ENCODE measurements at regions not wholly inside any gene's neighbourhood (a gene's known extent, or its start where the extent isn't known, plus 50 kb on each side); places are given as distances from the start of the nearest gene placed in this dataset.

DNA sequence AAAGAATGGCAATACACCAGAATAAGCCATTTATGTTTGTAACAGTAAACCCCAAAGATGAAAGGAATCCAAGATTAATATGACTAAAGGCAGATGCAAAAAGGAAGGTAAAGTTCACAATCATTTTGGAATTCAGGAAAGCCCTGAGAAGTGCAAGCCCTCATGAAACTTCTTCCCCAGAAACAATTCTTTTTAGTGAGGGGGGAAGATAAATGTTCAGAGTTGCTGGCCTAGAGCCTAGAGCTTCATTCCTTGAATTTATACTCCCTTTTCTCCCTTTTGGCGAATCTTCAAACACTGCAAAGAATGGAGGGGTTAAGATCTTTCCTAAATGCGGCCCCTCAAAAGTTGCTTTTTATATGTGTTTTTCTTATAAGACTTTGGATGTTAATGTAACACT, 368.8 kb downstream of the MEIS1 start:
- DNase-seq (ENCODE audit: low read depth, low spot score): no peak
- H3K9ac ChIP-seq (ENCODE audit: control insufficient read depth, insufficient read depth, low read length): no peak overlapping the region
- H3K4me3 ChIP-seq: no peak overlapping the region
- H4K20me1 ChIP-seq (ENCODE audit: control insufficient read depth, insufficient read depth): no peaks in the 10 kb centered on the region
- TF ChIP-seq HDAC6 (IDR thresholded peaks at IDR 0.05; ENCODE audit: unreplicated experiment) (no peak), CHD2 (IDR thresholded peaks at IDR 0.05; ENCODE audit: borderline replicate concordance, low read depth, low read length) (no peak), MYC (IDR thresholded peaks at IDR 0.05; ENCODE audit: insufficient read depth, insufficient read length, insufficient replicate concordance, low read length, severe bottlenecking) (no peak), RAD51 (IDR thresholded peaks at IDR 0.05) (no peak), SRF (IDR thresholded peaks at IDR 0.05; ENCODE audit: low read depth in 2 of 2, low read length in 2 of 2) (no peak), RBBP5 (conservative IDR thresholded peaks at IDR 0.05) (no peak), LARP7 (IDR thresholded peaks at IDR 0.05) (no peak), BRCA1 (IDR thresholded peaks at IDR 0.05; ENCODE audit: low read depth, low read length) (no peak), RELA (IDR thresholded peaks at IDR 0.05; ENCODE audit: borderline replicate concordance, partially characterized antibody) (no peak), WRNIP1 (IDR thresholded peaks at IDR 0.05; ENCODE audit: borderline replicate concordance, low read depth, low read length) (no peak), DPF2 (IDR thresholded peaks at IDR 0.05) (no peak)
- intact Hi-C loops (cut with micrococcal nuclease; ENCODE audit: unreplicated experiment): no loop called here
- no peaks in the 10 kb centered on the region for H3K79me2 ChIP-seq (ENCODE audit: control insufficient read depth, insufficient read depth, low read length)
- ChIA-PET CTCF (no interaction called here), POLR2A (no interaction called here), RAD21 (ENCODE audit: unreplicated experiment) (no interaction called here), SMC1A (ENCODE audit: uncharacterized antibody, unreplicated experiment) (no interaction called here)
- no peaks in the 10 kb centered on the region for H3K27me3 ChIP-seq (replicated peaks in 1 of 2; ENCODE audit: control insufficient read depth in 2 of 2, insufficient read depth in 2 of 2, low read length in 1 of 2)
- WGBS (ENCODE audit: insufficient coverage, insufficient replicate concordance, low lambda C conversion rate, missing lambda C conversion rate): 43% methylated on average over 2 of the region's 2 CpGs
- H2AFZ ChIP-seq (ENCODE audit: control insufficient read depth, low read depth, low read length): no peak overlapping the region
- no peaks in the 10 kb centered on the region for H3K36me3 ChIP-seq (ENCODE audit: control insufficient read depth in 2 of 2, insufficient read depth in 2 of 2, low read length in 1 of 2)
- FAIRE-seq: no peak
- no peak overlapping the region for H3K27ac ChIP-seq (ENCODE audit: control insufficient read depth, insufficient read depth)
- H3K4me1 ChIP-seq (ENCODE audit: control insufficient read depth, insufficient read depth, low read length): no peaks in the 10 kb centered on the region
- in situ Hi-C loops (cut with MboI): no loop called here
- no TSS peak for BruUV-seq (replicated peaks)
- ATAC-seq: no peak
- no peak overlapping the region for H3K4me2 ChIP-seq (ENCODE audit: control insufficient read depth, insufficient read depth)
- no peaks in the 10 kb centered on the region for H3K9me3 ChIP-seq (replicated peaks; ENCODE audit: control insufficient read depth, insufficient read depth, low read length)

Data from GM12878 (cell line).